Left colon (tissue), 2 donors: ENCODE measurements at regions not wholly inside any gene's neighbourhood (a gene's known extent, or its start where the extent isn't known, plus 50 kb on each side); places are given as distances from the start of the nearest gene placed in this dataset.

ENCODE experiments used
- ATAC-seq: fragments of 200-7000 bp; cut with Tn5 transposase; one replicate; pipeline ENCODE4 v1.9.1; 2020; ENCODE audit warnings: mild to moderate bottlenecking, moderate library complexity
- DNase-seq, 2 donors: peaks; one replicate each; pipeline ENCODE4 v3.0.0-alpha.2; 2020
- intact Hi-C, 2 donors: fragments of 100-400 bp; cut with DNase I in 1 of 2; cut with micrococcal nuclease in 1 of 2; formaldehyde crosslinking; loops; one replicate each; pipeline versions ENCODE4 v1.11.2 to v1.14.0; 2022; cut with DNase I, micrococcal nuclease
- donor health status: DM: no; HTN: no; CAD: no.
- donor health status: DM: yes; HTN: yes; CAD: no.

GRCh38 chr13:83414393-83414792 is 467.9 kb downstream of the SLITRK1 start:
- ATAC-seq (no peak), DNase-seq (no peak)
- intact Hi-C loops: no loop called here

- intact Hi-C loops: no loop called here
- ATAC-seq: no peak
- DNase-seq: no peak
Observed at GRCh38 chr13:83386609-83387008, 495.7 kb downstream of the SLITRK1 start.

GRCh38 chr13:83378908-83379307 is 503.4 kb downstream of the SLITRK1 start:
- no peak for ATAC-seq
- intact Hi-C loops: no loop called here
- no peak for DNase-seq

GRCh38 chr13:83377491-83377890 is 504.8 kb downstream of the SLITRK1 start:
- intact Hi-C loops: no loop called here
- DNase-seq: no peak
- no peak for ATAC-seq

GRCh38 chr13:83372786-83373185 is 509.5 kb downstream of the SLITRK1 start:
- ATAC-seq: no peak
- intact Hi-C loops: no loop called here

GRCh38 chr13:83365723-83366122 is 516.6 kb downstream of the SLITRK1 start:
- ATAC-seq (no peak), DNase-seq (no peak)
- intact Hi-C loops: no loop called here

More at GRCh38 chr13:83372786-83373185, 509.5 kb downstream of the SLITRK1 start:
- DNase-seq: no peak

GRCh38 chr13:83355041-83355440 is 527.2 kb downstream of the SLITRK1 start:
- DNase-seq (no peak), ATAC-seq (no peak)
- intact Hi-C loops: no loop called here

- DNase-seq (no peak), ATAC-seq (no peak)
- intact Hi-C loops: no loop called here
Observed at GRCh38 chr13:83352391-83352790, 529.9 kb downstream of the SLITRK1 start.

- DNase-seq (no peak), ATAC-seq (no peak)
- intact Hi-C loops: no loop called here
Observed at GRCh38 chr13:83350569-83350968, 531.7 kb downstream of the SLITRK1 start.

- intact Hi-C loops: no loop called here
- DNase-seq (no peak), ATAC-seq (no peak)
Observed at GRCh38 chr13:83344518-83344917, 537.8 kb downstream of the SLITRK1 start.

- no peak for DNase-seq
- intact Hi-C loops: no loop called here
- no peak for ATAC-seq
Observed at GRCh38 chr13:83340170-83340569, 542.1 kb downstream of the SLITRK1 start.

GRCh38 chr13:83333614-83334388 is 548.5 kb downstream of the SLITRK1 start:
- intact Hi-C loops: no loop called here
- ATAC-seq: no peak
- no peak for DNase-seq

- no peak for DNase-seq
- ATAC-seq: no peak
- intact Hi-C loops: no loop called here
Observed at GRCh38 chr13:83332751-83333150, 549.5 kb downstream of the SLITRK1 start.

GRCh38 chr13:83327091-83327490 is 555.2 kb downstream of the SLITRK1 start:
- no peak for DNase-seq
- intact Hi-C loops: no loop called here
- no peak for ATAC-seq

- no peak for ATAC-seq
- no peak for DNase-seq
- intact Hi-C loops: no loop called here
Observed at GRCh38 chr13:83325125-83325853, 557.0 kb downstream of the SLITRK1 start.

GRCh38 chr13:83311886-83312577 is 570.2 kb downstream of the SLITRK1 start:
- ATAC-seq (no peak), DNase-seq (no peak)
- intact Hi-C loops: no loop called here

GRCh38 chr13:83298617-83299016 is 583.7 kb downstream of the SLITRK1 start:
- ATAC-seq (no peak), DNase-seq (no peak)
- intact Hi-C loops: no loop called here

- no peak for DNase-seq
- intact Hi-C loops: no loop called here
- ATAC-seq: no peak
Observed at GRCh38 chr13:83297586-83298290, 584.5 kb downstream of the SLITRK1 start.

- DNase-seq (no peak), ATAC-seq (no peak)
- intact Hi-C loops: no loop called here
Observed at GRCh38 chr13:83295686-83296085, 586.6 kb downstream of the SLITRK1 start.
